LNCaP clone FGC (cell line): ENCODE measurements at regions not wholly inside any gene's neighbourhood (a gene's known extent, or its start where the extent isn't known, plus 50 kb on each side); places are given as distances from the start of the nearest gene placed in this dataset.

ENCODE experiments used
- DNase-seq: peaks from one replicate; pipeline ENCODE4 v3.0.0-alpha.2; 2011; ENCODE audit warnings: low read depth
- H3K4me3 ChIP-seq: 2 replicates; pipeline ENCODE4 v1.5.1; 2011; ENCODE audit warnings: mild to moderate bottlenecking, low read depth, low read length, control low read depth
- TF ChIP-seq, protein P1 (sequence below): IDR thresholded peaks from 2 replicates; pipeline ENCODE4 v1.5.1; 2012; ENCODE audit warnings: mild to moderate bottlenecking; ENCODE audit not compliant: control insufficient read depth, insufficient read depth; ENCODE audit errors: extremely low read depth

DNA sequence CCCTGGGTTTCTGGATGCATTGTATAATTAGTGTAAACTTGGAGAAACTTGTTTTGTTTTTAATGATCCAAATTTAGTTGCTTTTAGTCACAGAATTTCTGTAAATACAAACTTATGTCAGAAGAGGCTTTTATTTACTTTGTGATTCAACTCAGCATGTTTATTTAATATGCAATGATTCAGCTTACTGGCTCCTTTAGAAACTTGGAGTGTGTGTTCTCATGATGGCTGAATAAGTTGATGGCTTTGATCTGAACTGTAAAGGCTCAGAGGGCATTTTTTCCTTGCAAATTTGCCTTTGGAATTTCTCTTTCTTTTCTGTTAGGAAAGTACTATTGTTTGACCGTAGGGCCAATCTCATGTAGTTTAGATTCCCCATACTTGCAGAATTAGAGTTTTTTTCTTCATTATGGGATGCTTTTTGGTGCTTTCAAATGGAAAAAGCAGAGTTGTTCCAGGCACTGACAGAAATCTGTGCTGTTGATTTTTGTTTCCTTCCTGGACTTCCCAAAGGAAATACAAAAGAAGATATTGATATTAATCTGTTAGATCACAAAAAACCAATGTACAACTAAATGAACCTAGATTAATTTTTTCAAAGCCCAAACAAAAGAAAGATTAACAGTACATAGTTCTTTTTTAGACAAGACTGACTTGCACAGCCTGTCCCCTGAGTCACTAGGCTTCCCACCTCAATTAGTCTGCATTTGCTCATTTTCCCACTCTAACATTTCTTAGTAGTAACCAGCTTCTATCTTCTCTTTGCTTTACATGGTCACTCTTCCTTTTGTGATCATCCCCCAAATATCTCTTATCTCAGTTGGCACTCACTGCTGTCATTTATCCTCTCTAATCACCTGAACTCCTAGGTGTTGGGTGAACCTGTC lies 96.8 kb upstream of the AGR3 start:
- TF ChIP-seq, protein P1, sequence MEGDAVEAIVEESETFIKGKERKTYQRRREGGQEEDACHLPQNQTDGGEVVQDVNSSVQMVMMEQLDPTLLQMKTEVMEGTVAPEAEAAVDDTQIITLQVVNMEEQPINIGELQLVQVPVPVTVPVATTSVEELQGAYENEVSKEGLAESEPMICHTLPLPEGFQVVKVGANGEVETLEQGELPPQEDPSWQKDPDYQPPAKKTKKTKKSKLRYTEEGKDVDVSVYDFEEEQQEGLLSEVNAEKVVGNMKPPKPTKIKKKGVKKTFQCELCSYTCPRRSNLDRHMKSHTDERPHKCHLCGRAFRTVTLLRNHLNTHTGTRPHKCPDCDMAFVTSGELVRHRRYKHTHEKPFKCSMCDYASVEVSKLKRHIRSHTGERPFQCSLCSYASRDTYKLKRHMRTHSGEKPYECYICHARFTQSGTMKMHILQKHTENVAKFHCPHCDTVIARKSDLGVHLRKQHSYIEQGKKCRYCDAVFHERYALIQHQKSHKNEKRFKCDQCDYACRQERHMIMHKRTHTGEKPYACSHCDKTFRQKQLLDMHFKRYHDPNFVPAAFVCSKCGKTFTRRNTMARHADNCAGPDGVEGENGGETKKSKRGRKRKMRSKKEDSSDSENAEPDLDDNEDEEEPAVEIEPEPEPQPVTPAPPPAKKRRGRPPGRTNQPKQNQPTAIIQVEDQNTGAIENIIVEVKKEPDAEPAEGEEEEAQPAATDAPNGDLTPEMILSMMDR = no peak
- no peak overlapping the region for H3K4me3 ChIP-seq
- peak; percentile 34 for DNase-seq

DNA sequence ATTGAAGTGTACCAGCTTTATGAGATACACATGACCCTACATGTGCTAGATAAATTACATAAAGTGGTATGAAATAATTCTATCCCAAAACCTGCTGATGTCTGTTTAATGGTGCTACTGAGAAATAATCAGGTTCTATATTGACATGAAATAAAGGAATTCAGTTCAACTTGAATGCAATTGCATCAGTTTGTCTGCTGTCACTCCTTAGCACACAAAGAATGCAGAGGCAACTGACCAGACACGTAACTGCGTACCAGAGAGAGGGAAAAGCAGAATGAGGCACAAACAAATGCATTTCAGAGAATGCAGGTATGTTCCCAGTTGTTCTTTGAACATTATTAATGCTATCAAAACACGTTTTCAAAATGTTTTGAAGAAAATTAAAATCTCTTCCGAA lies 98.8 kb upstream of the AGR3 start:
- DNase-seq = no peak
- no peak overlapping the region for H3K4me3 ChIP-seq
- TF ChIP-seq, protein P1 = no peak

DNA sequence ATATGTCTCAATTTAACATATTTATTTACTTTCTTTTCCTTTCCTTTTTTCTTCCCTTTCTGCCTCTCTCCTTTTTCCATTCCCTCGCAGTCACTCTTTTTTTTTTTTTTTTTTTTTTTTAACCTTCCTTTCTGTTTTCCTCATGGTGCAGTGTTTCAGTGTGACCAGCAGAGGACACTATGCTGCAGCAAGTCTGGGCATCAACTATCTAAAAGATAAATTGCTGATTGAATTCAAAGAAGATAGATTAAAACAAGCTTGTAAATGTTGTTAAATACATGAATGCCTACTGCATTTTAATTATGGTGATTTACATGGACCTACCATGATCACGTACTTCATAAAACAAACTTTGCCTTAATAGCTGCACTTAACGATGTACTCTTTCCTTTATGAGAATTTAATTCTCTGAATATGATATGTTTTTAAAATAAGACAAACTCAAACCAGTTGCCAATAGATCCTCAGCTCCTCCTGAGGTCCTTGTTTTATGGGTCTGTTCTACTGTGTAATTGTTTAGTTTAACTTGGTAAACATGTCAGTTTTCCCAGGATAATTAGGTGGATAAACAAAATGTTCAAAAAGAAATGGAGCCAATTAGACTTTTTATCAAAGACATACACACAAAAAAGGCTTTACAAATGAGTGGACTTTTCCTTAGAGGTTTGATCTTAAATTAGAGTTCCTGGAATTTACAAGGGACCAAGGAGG lies 101.0 kb upstream of the AGR3 start:
- DNase-seq = peak; percentile 35

DNA sequence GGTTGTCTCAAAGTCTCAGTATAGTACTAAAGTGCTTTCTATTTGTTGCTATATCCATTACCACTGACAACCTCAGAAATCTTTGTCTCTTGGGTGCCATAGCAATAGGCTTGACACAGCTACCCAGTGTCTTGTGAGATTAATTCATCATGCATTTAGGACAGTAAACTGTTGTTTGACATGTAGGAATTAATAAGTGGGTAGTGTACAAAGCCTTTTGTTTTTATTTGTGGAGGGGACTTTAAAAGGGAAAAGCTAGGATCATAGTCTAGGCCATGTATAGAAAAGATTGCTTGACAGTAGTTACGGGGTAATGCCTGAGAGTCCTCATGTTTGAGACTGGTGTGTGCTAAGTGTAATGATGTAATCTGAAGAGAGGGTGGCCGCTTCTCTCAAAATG lies 102.6 kb upstream of the AGR3 start:
- no peak for DNase-seq
- TF ChIP-seq, protein P1 = no peak

More for the DNA sequence above, 101.0 kb upstream of the AGR3 start:
- TF ChIP-seq, protein P1 = peak; percentile 90
- H3K4me3 ChIP-seq = no peak overlapping the region

DNA sequence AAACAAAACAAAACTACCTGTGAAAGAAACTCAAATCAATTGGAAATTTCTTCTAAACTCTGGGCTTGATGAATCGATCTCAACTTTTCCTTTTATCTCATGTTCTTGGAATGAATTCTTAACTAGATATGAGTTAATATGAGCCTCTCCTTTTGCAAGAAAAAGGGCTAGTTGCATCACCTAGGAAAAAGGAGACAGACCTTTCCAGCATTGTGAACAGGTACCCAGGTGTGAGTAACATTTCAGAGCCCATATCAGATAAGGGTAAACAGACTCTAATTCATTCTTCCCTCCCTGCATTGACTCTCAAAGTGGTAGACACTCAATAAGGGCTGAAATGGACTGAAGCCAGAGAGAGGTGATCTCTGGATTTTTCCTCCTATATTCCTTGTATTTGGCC lies 103.8 kb upstream of the AGR3 start:
- DNase-seq = no peak
- no peak overlapping the region for H3K4me3 ChIP-seq
- TF ChIP-seq, protein P1 = no peak

More for the DNA sequence above, 102.6 kb upstream of the AGR3 start:
- no peak overlapping the region for H3K4me3 ChIP-seq

DNA sequence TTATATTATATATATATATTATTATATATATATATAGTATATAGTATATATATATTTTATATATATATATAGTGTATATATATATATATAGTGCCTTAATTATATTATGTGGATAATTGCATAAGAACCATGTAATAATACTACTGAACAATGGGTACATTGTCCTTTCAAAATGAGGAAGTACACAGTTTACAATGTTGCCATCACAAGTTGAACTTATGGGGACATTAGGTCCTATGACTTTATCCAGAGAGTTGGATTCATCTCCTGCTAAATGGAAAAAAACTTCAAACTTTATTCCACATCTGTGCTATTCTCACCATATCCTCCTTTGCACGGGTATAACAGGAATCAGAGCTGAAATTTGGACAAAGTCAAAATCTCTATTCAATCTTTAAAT lies 105.0 kb upstream of the AGR3 start:
- TF ChIP-seq, protein P1 = no peak
- no peak overlapping the region for H3K4me3 ChIP-seq
- no peak for DNase-seq
